GM12865 (cell line): ENCODE measurements at regions not wholly inside any gene's neighbourhood (a gene's known extent, or its start where the extent isn't known, plus 50 kb on each side); places are given as distances from the start of the nearest gene placed in this dataset.

Source experiments
- DNase-seq: peaks from one replicate; pipeline ENCODE4 v3.0.0; 2010; ENCODE audit warnings: low read depth
- H3K4me3 ChIP-seq: 2 replicates; pipeline ENCODE4 v1.5.1; 2011; ENCODE audit warnings: mild to moderate bottlenecking, low read depth, low read length, control low read depth
- TF ChIP-seq, protein P1 (sequence below): IDR thresholded peaks from 2 replicates; pipeline ENCODE4 v1.5.1; 2011; ENCODE audit warnings: low read length, control low read depth, low read depth, inconsistent platforms; ENCODE audit not compliant: insufficient read depth; ENCODE audit errors: missing control alignments

DNA sequence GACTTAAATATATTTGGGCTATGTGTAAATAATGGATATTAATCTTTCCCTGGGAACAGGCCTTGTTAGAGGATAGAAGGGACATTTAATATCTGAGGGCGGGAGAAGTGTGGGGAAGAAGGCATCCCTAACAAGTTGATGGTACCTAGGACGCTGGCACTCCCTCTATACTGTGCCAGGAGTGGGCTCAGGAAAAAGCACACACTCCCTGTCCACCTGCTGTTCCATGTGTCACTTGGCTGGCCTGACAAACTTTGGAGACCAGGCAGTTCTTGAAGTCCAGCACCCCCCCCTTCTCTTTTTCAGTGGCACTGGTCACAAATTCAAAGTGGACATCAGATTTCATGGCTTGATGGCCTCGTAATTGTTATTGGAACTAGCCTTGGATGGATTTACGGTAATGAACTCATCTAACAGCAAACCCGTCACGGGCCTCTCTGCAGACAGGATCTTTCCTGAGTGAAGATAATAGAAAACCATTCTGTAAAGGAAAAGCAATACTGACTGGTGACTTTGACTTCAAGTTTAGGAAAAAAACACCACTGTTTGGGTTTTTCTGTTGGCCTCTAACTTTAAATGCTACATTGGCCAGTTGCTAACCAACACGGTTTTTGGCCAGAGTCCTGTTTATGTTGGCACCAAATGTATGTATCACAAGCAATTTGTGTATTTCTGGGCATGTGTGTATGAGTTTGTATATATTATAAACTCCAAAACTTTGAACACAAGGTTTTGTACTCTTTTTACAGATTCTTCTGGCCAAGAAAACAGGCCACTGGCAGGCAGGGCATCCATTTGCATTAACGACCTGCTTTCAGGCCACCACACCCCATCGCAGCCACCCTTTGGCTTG, 552.6 kb downstream of the CCDC171 start:
- H3K4me3 ChIP-seq: no peak overlapping the region
- TF ChIP-seq, protein P1, sequence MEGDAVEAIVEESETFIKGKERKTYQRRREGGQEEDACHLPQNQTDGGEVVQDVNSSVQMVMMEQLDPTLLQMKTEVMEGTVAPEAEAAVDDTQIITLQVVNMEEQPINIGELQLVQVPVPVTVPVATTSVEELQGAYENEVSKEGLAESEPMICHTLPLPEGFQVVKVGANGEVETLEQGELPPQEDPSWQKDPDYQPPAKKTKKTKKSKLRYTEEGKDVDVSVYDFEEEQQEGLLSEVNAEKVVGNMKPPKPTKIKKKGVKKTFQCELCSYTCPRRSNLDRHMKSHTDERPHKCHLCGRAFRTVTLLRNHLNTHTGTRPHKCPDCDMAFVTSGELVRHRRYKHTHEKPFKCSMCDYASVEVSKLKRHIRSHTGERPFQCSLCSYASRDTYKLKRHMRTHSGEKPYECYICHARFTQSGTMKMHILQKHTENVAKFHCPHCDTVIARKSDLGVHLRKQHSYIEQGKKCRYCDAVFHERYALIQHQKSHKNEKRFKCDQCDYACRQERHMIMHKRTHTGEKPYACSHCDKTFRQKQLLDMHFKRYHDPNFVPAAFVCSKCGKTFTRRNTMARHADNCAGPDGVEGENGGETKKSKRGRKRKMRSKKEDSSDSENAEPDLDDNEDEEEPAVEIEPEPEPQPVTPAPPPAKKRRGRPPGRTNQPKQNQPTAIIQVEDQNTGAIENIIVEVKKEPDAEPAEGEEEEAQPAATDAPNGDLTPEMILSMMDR: no peak
- DNase-seq: no peak

DNA sequence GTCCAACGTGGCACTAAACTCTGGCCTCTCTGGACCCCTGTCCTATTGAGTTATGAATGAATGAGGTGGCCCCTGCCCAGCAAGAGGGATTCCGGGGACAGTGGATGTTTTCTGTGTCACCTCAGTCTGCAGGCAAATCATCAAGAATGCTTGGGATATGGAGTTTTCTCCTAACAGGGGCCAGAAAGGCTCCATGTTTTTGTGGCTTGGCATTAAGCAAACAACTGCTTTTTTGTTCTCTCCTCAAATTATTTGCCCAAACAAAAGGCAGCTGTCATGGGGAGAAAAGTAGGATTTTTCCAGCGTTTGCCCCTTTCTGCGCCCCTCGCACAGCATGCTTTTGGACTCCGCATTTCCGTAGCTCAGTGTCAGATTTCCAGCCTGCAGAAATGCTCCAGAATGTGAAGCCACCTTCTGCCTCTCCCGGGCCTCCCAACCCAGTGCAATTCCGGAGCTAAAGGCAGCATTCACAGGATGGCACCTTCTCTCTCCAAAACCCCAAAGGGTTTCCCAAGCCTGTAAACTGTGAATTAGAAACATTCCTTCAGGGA, 553.3 kb downstream of the CCDC171 start:
- no peak overlapping the region for H3K4me3 ChIP-seq
- no peak for DNase-seq
- TF ChIP-seq, protein P1: no peak

DNA sequence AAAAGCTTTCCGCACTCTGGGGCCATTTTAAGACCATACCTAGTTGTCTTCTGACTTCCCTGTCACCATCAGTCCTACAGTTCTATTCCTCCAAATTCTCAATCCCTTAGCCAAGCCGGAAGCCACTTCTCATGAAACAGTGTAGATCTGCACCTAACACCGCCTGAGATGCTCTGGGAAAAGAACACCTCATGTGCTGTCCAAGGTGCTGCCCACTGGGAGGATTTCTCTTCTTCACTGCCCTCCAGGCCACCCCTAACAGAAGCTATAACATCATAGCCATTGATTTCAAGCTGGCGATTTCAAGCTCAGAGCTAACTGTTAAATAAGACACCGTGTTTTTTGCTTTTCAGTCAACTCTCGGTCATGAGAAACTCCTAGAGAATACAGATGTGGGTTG, 559.3 kb downstream of the CCDC171 start:
- DNase-seq: no peak
- TF ChIP-seq, protein P1: no peak
- no peak overlapping the region for H3K4me3 ChIP-seq

DNA sequence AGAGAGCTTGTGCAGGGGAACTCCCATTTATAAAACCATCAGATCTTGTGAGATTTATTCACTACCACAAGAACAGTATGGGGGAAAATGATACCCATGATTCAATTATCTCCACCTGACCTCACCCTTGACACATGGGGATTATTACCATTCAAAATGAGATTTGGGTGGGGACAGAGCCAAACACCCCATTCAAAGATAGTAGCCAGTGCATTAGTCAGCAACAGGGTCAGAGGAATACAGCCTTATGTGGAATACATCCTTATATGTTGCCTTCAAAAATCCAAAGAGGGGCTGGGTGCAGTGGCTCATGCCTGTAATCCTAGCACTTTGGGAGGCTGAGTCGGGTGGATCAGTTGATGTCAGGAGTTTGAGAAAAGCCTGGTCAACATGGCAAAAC, 563.2 kb downstream of the CCDC171 start:
- no peak overlapping the region for H3K4me3 ChIP-seq
- TF ChIP-seq, protein P1: no peak
- DNase-seq: no peak

DNA sequence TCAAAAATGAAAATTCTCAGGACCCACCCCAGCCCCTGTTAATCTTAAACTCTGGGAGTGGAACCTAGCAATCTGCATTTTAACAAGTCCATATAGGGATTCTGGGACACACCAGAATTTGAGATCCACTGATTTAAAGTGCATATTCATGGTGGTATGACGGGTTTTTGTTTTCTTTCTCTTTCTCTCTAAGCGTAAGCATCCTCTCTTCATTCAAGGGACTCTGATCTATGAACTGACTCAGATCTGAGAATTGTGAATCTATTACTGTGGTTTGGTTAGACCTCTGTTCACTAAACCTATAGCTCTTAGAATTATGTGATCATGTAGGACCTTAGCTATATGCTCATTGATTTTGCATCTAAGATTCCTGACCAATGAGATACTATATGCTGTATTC, 565.2 kb downstream of the CCDC171 start:
- TF ChIP-seq, protein P1: no peak
- H3K4me3 ChIP-seq: no peak overlapping the region
- DNase-seq: no peak

DNA sequence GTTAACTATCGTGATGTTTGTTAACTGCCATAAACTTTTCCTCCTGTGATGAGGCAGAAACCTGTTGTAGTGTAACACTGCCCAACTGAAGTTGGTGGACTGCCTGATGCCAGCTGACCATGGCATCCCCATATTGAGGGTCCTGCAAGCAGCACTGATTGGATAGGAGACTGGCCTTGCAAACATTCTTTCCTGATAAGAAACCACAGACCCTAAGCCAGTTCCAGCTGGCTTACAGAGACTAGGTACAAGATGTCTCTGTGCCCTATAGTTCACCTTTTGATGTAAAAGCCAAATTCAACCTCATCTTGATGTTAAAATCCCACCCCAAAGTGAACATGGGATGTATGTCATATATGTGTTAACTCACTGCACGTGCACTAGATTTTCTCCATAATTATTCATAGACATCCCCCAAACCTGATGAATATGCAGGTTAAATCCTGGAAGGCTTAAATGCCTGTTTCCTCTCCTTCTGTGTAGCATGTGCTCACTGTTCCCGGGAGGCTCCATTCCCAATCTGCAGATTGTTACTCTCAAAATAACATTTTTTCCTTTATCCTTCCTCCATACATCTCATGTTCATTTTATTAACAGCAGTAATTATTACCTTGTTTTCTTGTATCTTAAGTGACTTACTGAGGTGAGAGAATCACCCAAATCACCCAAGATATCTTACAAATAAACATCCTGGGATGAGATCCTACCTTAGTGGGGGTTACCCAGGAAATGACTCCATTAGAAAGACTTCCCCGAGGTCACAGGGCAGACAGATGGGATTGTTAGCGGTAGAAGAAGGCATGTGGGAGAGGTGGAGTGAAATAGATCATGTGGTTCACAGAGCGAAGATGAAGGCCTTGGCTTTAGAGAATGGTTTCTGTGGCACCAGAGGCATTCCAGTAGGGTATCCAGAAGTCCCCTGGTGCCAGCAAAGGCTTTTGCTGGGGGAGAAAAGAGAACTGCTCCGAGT, 566.7 kb downstream of the CCDC171 start:
- no peak overlapping the region for H3K4me3 ChIP-seq
- DNase-seq: no peak
- TF ChIP-seq, protein P1: no peak
